ENCODE measurements at regions not wholly inside any gene's neighbourhood (a gene's known extent, or its start where the extent isn't known, plus 50 kb on each side); places are given as distances from the start of the nearest gene placed in this dataset.

DNA sequence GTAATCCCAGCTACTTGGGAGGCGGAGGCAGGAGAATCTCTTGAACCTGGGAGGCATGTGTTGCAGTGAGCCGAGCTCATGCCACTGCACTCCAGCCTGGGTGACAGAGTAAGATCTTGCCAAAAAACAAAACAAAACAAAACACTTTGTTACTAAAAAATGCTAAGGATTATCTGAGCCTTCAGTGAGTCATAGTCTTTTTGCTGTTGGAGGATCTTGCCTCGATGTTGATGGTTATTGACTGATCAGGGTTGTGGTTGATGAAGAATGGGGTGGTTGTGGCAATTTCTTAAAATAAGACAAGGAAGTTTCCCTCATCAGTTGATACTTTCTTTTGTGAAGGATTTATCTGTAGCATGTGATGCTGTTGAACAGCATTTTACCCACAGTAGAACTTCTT, 196.8 kb upstream of the HDDC2 start:
- H3K36me3 Mint-ChIP-seq (ENCODE audit: unreplicated experiment), result no peaks in the 10 kb centered on the region
- H3K4me1 Mint-ChIP-seq (ENCODE audit: low read depth, unreplicated experiment), result peaks cover 4% of the 10 kb centered on the region
- TF ChIP-seq, protein P1, sequence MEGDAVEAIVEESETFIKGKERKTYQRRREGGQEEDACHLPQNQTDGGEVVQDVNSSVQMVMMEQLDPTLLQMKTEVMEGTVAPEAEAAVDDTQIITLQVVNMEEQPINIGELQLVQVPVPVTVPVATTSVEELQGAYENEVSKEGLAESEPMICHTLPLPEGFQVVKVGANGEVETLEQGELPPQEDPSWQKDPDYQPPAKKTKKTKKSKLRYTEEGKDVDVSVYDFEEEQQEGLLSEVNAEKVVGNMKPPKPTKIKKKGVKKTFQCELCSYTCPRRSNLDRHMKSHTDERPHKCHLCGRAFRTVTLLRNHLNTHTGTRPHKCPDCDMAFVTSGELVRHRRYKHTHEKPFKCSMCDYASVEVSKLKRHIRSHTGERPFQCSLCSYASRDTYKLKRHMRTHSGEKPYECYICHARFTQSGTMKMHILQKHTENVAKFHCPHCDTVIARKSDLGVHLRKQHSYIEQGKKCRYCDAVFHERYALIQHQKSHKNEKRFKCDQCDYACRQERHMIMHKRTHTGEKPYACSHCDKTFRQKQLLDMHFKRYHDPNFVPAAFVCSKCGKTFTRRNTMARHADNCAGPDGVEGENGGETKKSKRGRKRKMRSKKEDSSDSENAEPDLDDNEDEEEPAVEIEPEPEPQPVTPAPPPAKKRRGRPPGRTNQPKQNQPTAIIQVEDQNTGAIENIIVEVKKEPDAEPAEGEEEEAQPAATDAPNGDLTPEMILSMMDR (IDR thresholded peaks at IDR 0.05; ENCODE audit: partially characterized antibody, unreplicated experiment), result no peak
- H3K27me3 Mint-ChIP-seq (ENCODE audit: unreplicated experiment), result no peaks in the 10 kb centered on the region
- H3K4me3 Mint-ChIP-seq (ENCODE audit: unreplicated experiment), result no peak overlapping the region
- H3K9me3 Mint-ChIP-seq (ENCODE audit: unreplicated experiment), result no peaks in the 10 kb centered on the region
- H3K27ac Mint-ChIP-seq (ENCODE audit: unreplicated experiment), result no peak overlapping the region
- DNase-seq, result no peak

DNA sequence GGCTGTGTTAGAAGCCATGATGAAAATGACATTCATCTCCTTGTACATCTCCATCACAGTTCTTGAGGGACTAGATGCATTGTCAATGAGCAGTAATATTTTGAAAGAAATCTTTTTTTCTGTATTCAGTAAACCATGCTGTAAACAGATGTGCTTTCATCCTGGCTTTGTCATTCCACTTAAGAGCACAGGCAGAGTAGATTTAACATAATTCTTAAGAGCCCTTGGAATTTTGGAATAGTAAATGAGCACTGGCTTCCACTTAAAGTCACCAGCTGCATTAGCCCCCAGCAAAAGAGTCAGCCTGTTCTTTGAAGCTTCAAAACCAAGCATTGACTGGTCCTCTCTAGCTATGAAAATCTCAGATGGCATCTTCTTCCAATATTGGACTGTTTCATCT, 197.8 kb upstream of the HDDC2 start:
- DNase-seq, result no peak
- no peaks in the 10 kb centered on the region for H3K27me3 Mint-ChIP-seq (ENCODE audit: unreplicated experiment)
- H3K4me3 Mint-ChIP-seq (ENCODE audit: unreplicated experiment), result no peak overlapping the region
- TF ChIP-seq, protein P1 (IDR thresholded peaks at IDR 0.05; ENCODE audit: partially characterized antibody, unreplicated experiment), result no peak
- H3K27ac Mint-ChIP-seq (ENCODE audit: unreplicated experiment), result no peak overlapping the region
- H3K4me1 Mint-ChIP-seq (ENCODE audit: low read depth, unreplicated experiment), result peaks cover 4% of the 10 kb centered on the region
- no peaks in the 10 kb centered on the region for H3K9me3 Mint-ChIP-seq (ENCODE audit: unreplicated experiment)
- H3K36me3 Mint-ChIP-seq (ENCODE audit: unreplicated experiment), result no peaks in the 10 kb centered on the region

DNA sequence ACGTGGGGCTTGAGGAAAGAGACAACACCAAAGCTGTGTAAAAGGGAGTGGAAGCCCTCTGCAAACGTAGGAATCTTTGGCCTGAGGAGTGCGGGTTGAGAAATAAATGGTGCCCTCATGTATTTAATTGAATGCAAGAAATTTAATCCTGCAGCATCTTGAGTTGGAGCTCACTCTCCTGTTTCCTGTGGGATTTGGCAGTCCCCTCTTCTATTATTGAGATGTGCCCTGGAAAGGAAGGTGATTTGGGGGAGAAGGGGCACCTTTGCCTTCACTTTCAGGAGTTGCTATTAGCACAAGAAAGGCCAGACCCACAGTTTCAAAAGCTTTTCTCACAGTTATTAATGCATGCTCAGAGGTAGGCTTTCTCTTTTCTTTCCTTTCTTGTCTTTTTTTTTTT, 201.4 kb upstream of the HDDC2 start:
- TF ChIP-seq, protein P1 (IDR thresholded peaks at IDR 0.05; ENCODE audit: partially characterized antibody, unreplicated experiment), result no peak
- Mint-ChIP-seq H3K4me1 (ENCODE audit: low read depth, unreplicated experiment) (peaks cover 4% of the 10 kb centered on the region), H3K27me3 (ENCODE audit: unreplicated experiment) (no peaks in the 10 kb centered on the region), H3K9me3 (ENCODE audit: unreplicated experiment) (no peaks in the 10 kb centered on the region), H3K27ac (ENCODE audit: unreplicated experiment) (no peak overlapping the region), H3K4me3 (ENCODE audit: unreplicated experiment) (no peak overlapping the region), H3K36me3 (ENCODE audit: unreplicated experiment) (no peaks in the 10 kb centered on the region)
- no peak for DNase-seq

DNA sequence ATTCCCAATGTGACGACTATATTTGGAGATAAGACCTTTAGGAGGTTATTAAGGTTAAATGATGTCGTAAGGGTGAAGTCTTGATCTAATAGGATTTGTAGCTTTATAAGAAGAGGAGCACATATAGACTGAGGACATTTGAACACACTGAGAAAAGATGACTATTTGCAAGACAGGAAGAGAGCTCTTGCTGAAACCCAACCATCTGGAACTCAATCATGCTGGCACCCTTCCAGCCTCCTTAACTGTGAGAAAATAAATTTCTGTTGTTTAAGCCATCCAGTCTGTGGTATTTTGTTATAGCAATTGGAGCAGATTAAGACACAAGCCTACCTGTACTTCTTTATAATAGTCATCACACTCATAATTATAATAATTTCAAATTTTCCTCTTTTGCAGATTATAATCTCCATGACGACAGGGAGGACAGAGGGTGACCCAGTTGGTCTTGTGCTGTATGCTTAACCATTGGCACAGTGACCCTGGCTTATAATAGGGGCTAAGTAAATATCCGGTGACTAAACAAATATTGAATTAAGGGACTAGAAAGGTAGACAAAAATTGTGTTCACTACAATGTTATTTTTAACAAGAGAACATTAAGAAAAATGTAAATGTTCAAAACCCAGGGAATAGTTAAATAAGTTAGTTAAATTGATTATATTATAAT, 206.4 kb upstream of the HDDC2 start:
- Mint-ChIP-seq H3K9me3 (ENCODE audit: unreplicated experiment) (no peaks in the 10 kb centered on the region), H3K4me1 (ENCODE audit: low read depth, unreplicated experiment) (peaks cover 4% of the 10 kb centered on the region), H3K27ac (ENCODE audit: unreplicated experiment) (no peak overlapping the region), H3K4me3 (ENCODE audit: unreplicated experiment) (no peak overlapping the region), H3K27me3 (ENCODE audit: unreplicated experiment) (peaks cover 1% of the 10 kb centered on the region), H3K36me3 (ENCODE audit: unreplicated experiment) (no peaks in the 10 kb centered on the region)
- no peak for DNase-seq
- TF ChIP-seq, protein P1 (IDR thresholded peaks at IDR 0.05; ENCODE audit: partially characterized antibody, unreplicated experiment), result no peak

DNA sequence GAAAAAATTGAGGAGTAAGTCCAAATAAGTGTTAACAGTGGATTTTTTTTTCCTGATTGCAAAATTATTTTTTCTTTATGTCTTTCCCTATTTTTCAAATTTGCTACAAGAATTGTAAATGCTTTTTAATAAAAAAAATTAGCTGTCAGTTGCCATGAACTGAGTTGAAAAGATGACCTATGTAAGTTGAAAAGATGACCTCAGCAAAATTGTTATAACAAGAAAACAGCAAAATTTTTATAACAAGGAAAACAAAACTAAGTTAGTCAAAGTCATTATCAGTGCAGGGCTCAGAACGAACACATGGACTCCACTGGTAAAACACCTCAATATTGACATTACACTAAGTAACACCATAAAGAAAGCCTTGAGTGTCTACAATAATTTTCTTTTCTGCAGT, 207.0 kb upstream of the HDDC2 start:
- Mint-ChIP-seq H3K36me3 (ENCODE audit: unreplicated experiment) (no peaks in the 10 kb centered on the region), H3K27me3 (ENCODE audit: unreplicated experiment) (peaks cover 1% of the 10 kb centered on the region), H3K4me1 (ENCODE audit: low read depth, unreplicated experiment) (peaks cover 3% of the 10 kb centered on the region), H3K27ac (ENCODE audit: unreplicated experiment) (no peak overlapping the region), H3K4me3 (ENCODE audit: unreplicated experiment) (no peak overlapping the region), H3K9me3 (ENCODE audit: unreplicated experiment) (no peaks in the 10 kb centered on the region)
- DNase-seq, result no peak
- TF ChIP-seq, protein P1 (IDR thresholded peaks at IDR 0.05; ENCODE audit: partially characterized antibody, unreplicated experiment), result no peak
